ENCODE measurements at regions not wholly inside any gene's neighbourhood (a gene's known extent, or its start where the extent isn't known, plus 50 kb on each side); places are given as distances from the start of the nearest gene placed in this dataset.

DNA sequence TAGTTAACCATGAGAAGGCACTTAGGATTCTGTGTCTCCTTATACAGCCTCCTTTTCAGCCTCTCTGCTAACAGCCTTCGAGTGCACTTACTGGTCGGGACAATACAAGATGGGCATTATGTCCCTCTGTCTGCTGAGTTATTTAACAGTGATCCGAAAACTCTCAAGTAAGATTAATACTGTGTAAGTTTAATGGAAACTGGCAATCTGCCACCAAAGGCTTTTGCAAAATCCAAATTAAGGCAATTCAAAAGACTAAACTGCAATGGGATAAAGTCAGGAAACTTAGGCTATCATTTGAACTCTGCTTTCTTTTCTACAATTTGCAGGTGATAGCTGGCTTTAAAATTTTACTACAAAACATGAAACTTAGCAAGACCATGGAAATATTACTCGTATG lies 477.8 kb downstream of the TFEC start:
- H3K9me3 ChIP-seq (ENCODE audit: control insufficient read depth, insufficient read depth, low read length): no peaks in the 10 kb centered on the region
- H3K4me2 ChIP-seq (ENCODE audit: low read depth, low read length): no peak overlapping the region
- no peaks in the 10 kb centered on the region for H3K36me3 ChIP-seq (ENCODE audit: control insufficient read depth, insufficient read depth, low read length)
- no peak overlapping the region for H4K8ac ChIP-seq (ENCODE audit: low read depth in 2 of 2, low read length in 2 of 2)
- no peak overlapping the region for H3K9ac ChIP-seq (ENCODE audit: low read depth, low read length)
- in situ Hi-C loops (cut with MboI; ENCODE audit: low sequenced_read_pairs): no loop called here
- H3K4me3 ChIP-seq (ENCODE audit: insufficient read depth, low read depth, low read length): no peak overlapping the region
- no peak for TF ChIP-seq POLR2A (IDR thresholded peaks at IDR 0.05; ENCODE audit: low read depth, low read length)
- no peak for TF ChIP-seq MXI1 (IDR thresholded peaks at IDR 0.05; ENCODE audit: borderline replicate concordance, low read depth, low read length)
- TF ChIP-seq, protein P1, sequence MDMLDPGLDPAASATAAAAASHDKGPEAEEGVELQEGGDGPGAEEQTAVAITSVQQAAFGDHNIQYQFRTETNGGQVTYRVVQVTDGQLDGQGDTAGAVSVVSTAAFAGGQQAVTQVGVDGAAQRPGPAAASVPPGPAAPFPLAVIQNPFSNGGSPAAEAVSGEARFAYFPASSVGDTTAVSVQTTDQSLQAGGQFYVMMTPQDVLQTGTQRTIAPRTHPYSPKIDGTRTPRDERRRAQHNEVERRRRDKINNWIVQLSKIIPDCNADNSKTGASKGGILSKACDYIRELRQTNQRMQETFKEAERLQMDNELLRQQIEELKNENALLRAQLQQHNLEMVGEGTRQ (IDR thresholded peaks at IDR 0.05; ENCODE audit: low read depth, low read length): no peak
- no peak for TF ChIP-seq RCOR1 (IDR thresholded peaks at IDR 0.05; ENCODE audit: insufficient replicate concordance, low read length)
- no peak for TF ChIP-seq CEBPB (IDR thresholded peaks at IDR 0.05; ENCODE audit: low read depth, low read length)
- no peak for TF ChIP-seq SMC3 (IDR thresholded peaks at IDR 0.05; ENCODE audit: low read depth, low read length)
- TF ChIP-seq, protein P2, sequence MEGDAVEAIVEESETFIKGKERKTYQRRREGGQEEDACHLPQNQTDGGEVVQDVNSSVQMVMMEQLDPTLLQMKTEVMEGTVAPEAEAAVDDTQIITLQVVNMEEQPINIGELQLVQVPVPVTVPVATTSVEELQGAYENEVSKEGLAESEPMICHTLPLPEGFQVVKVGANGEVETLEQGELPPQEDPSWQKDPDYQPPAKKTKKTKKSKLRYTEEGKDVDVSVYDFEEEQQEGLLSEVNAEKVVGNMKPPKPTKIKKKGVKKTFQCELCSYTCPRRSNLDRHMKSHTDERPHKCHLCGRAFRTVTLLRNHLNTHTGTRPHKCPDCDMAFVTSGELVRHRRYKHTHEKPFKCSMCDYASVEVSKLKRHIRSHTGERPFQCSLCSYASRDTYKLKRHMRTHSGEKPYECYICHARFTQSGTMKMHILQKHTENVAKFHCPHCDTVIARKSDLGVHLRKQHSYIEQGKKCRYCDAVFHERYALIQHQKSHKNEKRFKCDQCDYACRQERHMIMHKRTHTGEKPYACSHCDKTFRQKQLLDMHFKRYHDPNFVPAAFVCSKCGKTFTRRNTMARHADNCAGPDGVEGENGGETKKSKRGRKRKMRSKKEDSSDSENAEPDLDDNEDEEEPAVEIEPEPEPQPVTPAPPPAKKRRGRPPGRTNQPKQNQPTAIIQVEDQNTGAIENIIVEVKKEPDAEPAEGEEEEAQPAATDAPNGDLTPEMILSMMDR (conservative IDR thresholded peaks at IDR 0.05; ENCODE audit: low read depth, low read length): no peak
- no peak for TF ChIP-seq NFE2L2 (IDR thresholded peaks at IDR 0.05; ENCODE audit: low read depth, low read length)
- TF ChIP-seq, protein P3, sequence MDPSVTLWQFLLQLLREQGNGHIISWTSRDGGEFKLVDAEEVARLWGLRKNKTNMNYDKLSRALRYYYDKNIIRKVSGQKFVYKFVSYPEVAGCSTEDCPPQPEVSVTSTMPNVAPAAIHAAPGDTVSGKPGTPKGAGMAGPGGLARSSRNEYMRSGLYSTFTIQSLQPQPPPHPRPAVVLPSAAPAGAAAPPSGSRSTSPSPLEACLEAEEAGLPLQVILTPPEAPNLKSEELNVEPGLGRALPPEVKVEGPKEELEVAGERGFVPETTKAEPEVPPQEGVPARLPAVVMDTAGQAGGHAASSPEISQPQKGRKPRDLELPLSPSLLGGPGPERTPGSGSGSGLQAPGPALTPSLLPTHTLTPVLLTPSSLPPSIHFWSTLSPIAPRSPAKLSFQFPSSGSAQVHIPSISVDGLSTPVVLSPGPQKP (IDR thresholded peaks at IDR 0.05; ENCODE audit: borderline replicate concordance, low read depth, low read length): no peak
- TF ChIP-seq RAD21 (IDR thresholded peaks at IDR 0.05; ENCODE audit: low read length): no peak
- no peak for TF ChIP-seq CHD1 (IDR thresholded peaks at IDR 0.05; ENCODE audit: low read depth, low read length)
- no peak for TF ChIP-seq FOS (IDR thresholded peaks at IDR 0.05; ENCODE audit: low read depth, low read length)
- no peak for TF ChIP-seq RFX5 (IDR thresholded peaks at IDR 0.05; ENCODE audit: low read depth, low read length)
- no peak for TF ChIP-seq BHLHE40 (IDR thresholded peaks at IDR 0.05; ENCODE audit: low read depth, low read length)
- no peak for TF ChIP-seq MAFK (IDR thresholded peaks at IDR 0.05; ENCODE audit: low read depth, low read length)
- no peak for TF ChIP-seq MAZ (IDR thresholded peaks at IDR 0.05; ENCODE audit: borderline replicate concordance, low read depth, low read length)
- ATAC-seq (ENCODE audit: low read depth): no peak
- no peak overlapping the region for H4K91ac ChIP-seq (ENCODE audit: insufficient read depth, low read depth, low read length)
- no peak overlapping the region for H3K4ac ChIP-seq (ENCODE audit: low read depth, low read length)
- no peak overlapping the region for H2BK20ac ChIP-seq (ENCODE audit: low read depth, low read length)
- H2AK5ac ChIP-seq (ENCODE audit: low read depth, low read length): no peak overlapping the region
- BruUV-seq (replicated peaks): no TSS peak
- dilution Hi-C loops (cut with HindIII; ENCODE audit: low sequenced_read_pairs, unreplicated experiment): no loop called here
- no peak overlapping the region for H2BK15ac ChIP-seq (ENCODE audit: low read depth, low read length)
- no peak overlapping the region for H2AFZ ChIP-seq (replicated peaks; ENCODE audit: low read length, poor library complexity)
- no peak for DNase-seq
- H2BK120ac ChIP-seq (ENCODE audit: low read depth, low read length): no peak overlapping the region
- no peaks in the 10 kb centered on the region for H4K20me1 ChIP-seq (ENCODE audit: insufficient read depth, low read length)
- no peak overlapping the region for H2AK9ac ChIP-seq (replicated peaks; ENCODE audit: low read depth, low read length, poor library complexity)
- CTCF ChIA-PET: no interaction called here
- intact Hi-C loops (cut with micrococcal nuclease): no loop called here
- H3K79me1 ChIP-seq (ENCODE audit: low read depth in 1 of 2, low read length in 2 of 2): no peaks in the 10 kb centered on the region
- H3K27me3 ChIP-seq (ENCODE audit: control insufficient read depth, insufficient read depth, low read length): no peaks in the 10 kb centered on the region
- H3K4me1 ChIP-seq (ENCODE audit: control insufficient read depth, insufficient read depth, low read length): no peaks in the 10 kb centered on the region
- H3K56ac ChIP-seq (ENCODE audit: extremely low read depth, insufficient read depth, low read length): no peak overlapping the region
- H3K27ac ChIP-seq (ENCODE audit: insufficient read depth, low read length): no peak overlapping the region
- H3K18ac ChIP-seq (ENCODE audit: low read depth, low read length): no peak overlapping the region
- H4K5ac ChIP-seq (ENCODE audit: low read depth, low read length): no peak overlapping the region
- POLR2A ChIA-PET (ENCODE audit: unreplicated experiment): no interaction called here
- H3K14ac ChIP-seq (replicated peaks; ENCODE audit: low read depth, low read length): no peak overlapping the region
- no peak overlapping the region for H3K23ac ChIP-seq (ENCODE audit: low read depth, low read length)
- WGBS, 2 experiments (ENCODE audit: extremely low coverage in 2 of 2, insufficient read length in 1 of 2): no CpG with 5 or more reads among the region's 4 CpGs
- no peak overlapping the region for H2BK5ac ChIP-seq (ENCODE audit: low read depth, low read length, poor library complexity, severe bottlenecking)
- H3K9me1 ChIP-seq (ENCODE audit: insufficient read depth, low read length): no peaks in the 10 kb centered on the region
